GM23338 (cell line): ENCODE measurements at regions not wholly inside any gene's neighbourhood (a gene's known extent, or its start where the extent isn't known, plus 50 kb on each side); places are given as distances from the start of the nearest gene placed in this dataset.

Experiments used
- ATAC-seq: fragments of 200-7000 bp; cut with Tn5 transposase; 3 replicates; pipeline ENCODE4 v1.9.1; 2020
- DNase-seq: peaks from one replicate; pipeline ENCODE4 v3.0.0-alpha.2; 2015; ENCODE audit warnings: low spot score
- H2AFZ ChIP-seq: fragments of 200-600 bp; sonication (generic); 2 replicates; pipeline ENCODE4 v1.8.0; 2016; ENCODE audit warnings: antibody characterized with exemption, mild to moderate bottlenecking, moderate library complexity
- H3F3A ChIP-seq: fragments of 200-600 bp; sonication (generic); replicated peaks from 2 replicates; pipeline ENCODE4 v1.8.0; 2017; ENCODE audit warnings: antibody characterized with exemption, mixed run types, low read depth
- H3K27ac ChIP-seq: fragments of 200-600 bp; sonication (generic); 2 replicates; pipeline ENCODE4 v1.6.1; 2016; ENCODE audit warnings: low read depth
- H3K27me3 ChIP-seq: fragments of 200-600 bp; sonication (generic); 2 replicates; pipeline ENCODE4 v1.8.0; 2016; ENCODE audit warnings: mild to moderate bottlenecking, mixed run types, moderate library complexity; ENCODE audit not compliant: insufficient read depth
- H3K36me3 ChIP-seq: fragments of 200-600 bp; sonication (generic); 2 replicates; pipeline ENCODE4 v1.8.0; 2016; ENCODE audit warnings: mild to moderate bottlenecking; ENCODE audit not compliant: insufficient read depth
- H3K4me1 ChIP-seq: fragments of 200-600 bp; sonication (generic); 2 replicates; pipeline ENCODE4 v1.8.0; 2016; ENCODE audit warnings: mild to moderate bottlenecking, moderate library complexity; ENCODE audit not compliant: insufficient read depth
- H3K4me2 ChIP-seq: fragments of 200-600 bp; sonication (generic); 2 replicates; pipeline ENCODE4 v1.7.1; 2017; ENCODE audit warnings: mixed run types
- H3K4me3 ChIP-seq: fragments of 200-600 bp; sonication (generic); 2 replicates; pipeline ENCODE4 v1.6.1; 2016; ENCODE audit warnings: mixed run types
- H3K79me2 ChIP-seq: fragments of 200-600 bp; sonication (generic); replicated peaks from 2 replicates; pipeline ENCODE4 v1.8.0; 2017; ENCODE audit warnings: mild to moderate bottlenecking; ENCODE audit not compliant: insufficient read depth
- H3K9me2 ChIP-seq: fragments of 200-600 bp; sonication (generic); 2 replicates; pipeline ENCODE4 v1.8.0; 2017; ENCODE audit not compliant: insufficient read depth
- H4K20me1 ChIP-seq: fragments of 200-600 bp; sonication (generic); replicated peaks from 2 replicates; pipeline ENCODE4 v1.8.0; 2017; ENCODE audit warnings: mild to moderate bottlenecking; ENCODE audit not compliant: insufficient read depth
- H3K27ac Mint-ChIP-seq: 2 replicates; pipeline ENCODE4 v1.8.0; 2020; ENCODE audit warnings: inconsistent platforms, mild to moderate bottlenecking, moderate library complexity, mixed read lengths
- H3K27me3 Mint-ChIP-seq: 3 replicates; pipeline ENCODE4 v1.8.0; 2022; ENCODE audit warnings: low read depth, mild to moderate bottlenecking, moderate library complexity, mixed read lengths, inconsistent platforms; ENCODE audit not compliant: insufficient read depth, poor library complexity
- H3K36me3 Mint-ChIP-seq: 3 replicates; pipeline ENCODE4 v1.8.0; 2021; ENCODE audit warnings: low read depth, mild to moderate bottlenecking, inconsistent platforms, moderate library complexity, mixed read lengths
- H3K4me1 Mint-ChIP-seq: 3 replicates; pipeline ENCODE4 v1.8.0; 2020; ENCODE audit warnings: mild to moderate bottlenecking, inconsistent platforms, mixed read lengths
- H3K4me3 Mint-ChIP-seq: 3 replicates; pipeline ENCODE4 v1.8.0; 2021; ENCODE audit warnings: moderate library complexity, mild to moderate bottlenecking, inconsistent platforms, mixed read lengths
- H3K9me3 Mint-ChIP-seq: 3 replicates; pipeline ENCODE4 v1.8.0; 2020; ENCODE audit warnings: moderate library complexity, mild to moderate bottlenecking, inconsistent platforms, mixed read lengths
- CREB1 ChIP-seq: fragments of 250-450 bp; sonication (Bioruptor Pico); IDR thresholded peaks from 2 replicates; pipeline ENCODE4 v1.5.0; 2020; ENCODE audit warnings: low read depth, mild to moderate bottlenecking, moderate library complexity
- ETS1 ChIP-seq: IDR thresholded peaks from 2 replicates; pipeline ENCODE4 v1.6.1; 2016; ENCODE audit warnings: antibody characterized with exemption
- EZH2 ChIP-seq: fragments of 200-600 bp; sonication (generic); IDR thresholded peaks from one replicate; pipeline ENCODE4 v1.8.0; 2017; ENCODE audit warnings: antibody characterized with exemption, mild to moderate bottlenecking, low read depth; ENCODE audit not compliant: unreplicated experiment
- EZH2phosphoT487 ChIP-seq: fragments of 200-600 bp; sonication (generic); IDR thresholded peaks from one replicate; pipeline ENCODE4 v1.8.1; 2018; ENCODE audit warnings: antibody characterized with exemption; ENCODE audit not compliant: unreplicated experiment
- JUNB ChIP-seq: IDR thresholded peaks from one replicate; pipeline ENCODE4 v1.6.1; 2016; ENCODE audit warnings: antibody characterized with exemption; ENCODE audit not compliant: unreplicated experiment
- NANOG ChIP-seq: IDR thresholded peaks from 2 replicates; pipeline ENCODE4 v1.6.1; 2016; ENCODE audit warnings: antibody characterized with exemption, borderline replicate concordance
- POLR2AphosphoS5 ChIP-seq: IDR thresholded peaks from 2 replicates; pipeline ENCODE4 v1.6.1; 2016; ENCODE audit warnings: antibody characterized with exemption, low read depth
- STAT1 ChIP-seq: IDR thresholded peaks from one replicate; pipeline ENCODE4 v1.6.1; 2016; ENCODE audit warnings: antibody characterized with exemption; ENCODE audit not compliant: unreplicated experiment
- ZNF114 ChIP-seq: fragments of 250-450 bp; sonication (Bioruptor Pico); IDR thresholded peaks from 2 replicates; pipeline ENCODE4 v1.5.0; 2020; ENCODE audit warnings: mild to moderate bottlenecking, moderate library complexity
- ZNF331 ChIP-seq: fragments of 250-450 bp; sonication (Bioruptor Pico); IDR thresholded peaks from 2 replicates; pipeline ENCODE4 v1.5.0; 2020; ENCODE audit warnings: low read depth, mild to moderate bottlenecking, moderate library complexity
- ZNF462 ChIP-seq: fragments of 250-450 bp; sonication (Bioruptor Pico); IDR thresholded peaks from 2 replicates; pipeline ENCODE4 v1.5.0; 2020; ENCODE audit warnings: mild to moderate bottlenecking, moderate library complexity
- TF ChIP-seq, protein P1 (sequence below), 2 experiments: fragments of 200-600 bp in 1 of 2; sonication (generic) in 1 of 2; conservative IDR thresholded peaks; 2 replicates each; pipeline versions ENCODE4 v1.5.1 to v1.6.1; 2016 to 2017; ENCODE audit warnings: antibody characterized with exemption in 2 of 2, low read depth in 2 of 2, mild to moderate bottlenecking in 2 of 2, moderate library complexity in 1 of 2
- TF ChIP-seq, protein P2 (sequence below): IDR thresholded peaks from one replicate; pipeline ENCODE4 v1.6.1; 2018; ENCODE audit warnings: antibody characterized with exemption; ENCODE audit not compliant: unreplicated experiment

- no peak overlapping the region for H3K4me2 ChIP-seq
- H3K9me2 ChIP-seq, result no peaks in the 10 kb centered on the region
- H2AFZ ChIP-seq, result no peak overlapping the region
- DNase-seq (no peak), ATAC-seq (no peak)
- peaks cover 6% of the 10 kb centered on the region for H3K4me1 ChIP-seq
- H3K27me3 Mint-ChIP-seq, result no peaks in the 10 kb centered on the region
- H3K9me3 Mint-ChIP-seq, result no peaks in the 10 kb centered on the region
- no peaks in the 10 kb centered on the region for H3K79me2 ChIP-seq
- H3K4me3 Mint-ChIP-seq, result no peak overlapping the region
- peaks cover 12% of the 10 kb centered on the region for H3K4me1 Mint-ChIP-seq
- no peaks in the 10 kb centered on the region for H4K20me1 ChIP-seq
- no peak for TF ChIP-seq CREB1
- TF ChIP-seq EZH2, result no peak
- TF ChIP-seq ZNF114 (CRISPR knock-in tag), result no peak
- TF ChIP-seq ZNF462 (CRISPR knock-in tag), result no peak
- TF ChIP-seq STAT1, result no peak
- TF ChIP-seq, protein P1, sequence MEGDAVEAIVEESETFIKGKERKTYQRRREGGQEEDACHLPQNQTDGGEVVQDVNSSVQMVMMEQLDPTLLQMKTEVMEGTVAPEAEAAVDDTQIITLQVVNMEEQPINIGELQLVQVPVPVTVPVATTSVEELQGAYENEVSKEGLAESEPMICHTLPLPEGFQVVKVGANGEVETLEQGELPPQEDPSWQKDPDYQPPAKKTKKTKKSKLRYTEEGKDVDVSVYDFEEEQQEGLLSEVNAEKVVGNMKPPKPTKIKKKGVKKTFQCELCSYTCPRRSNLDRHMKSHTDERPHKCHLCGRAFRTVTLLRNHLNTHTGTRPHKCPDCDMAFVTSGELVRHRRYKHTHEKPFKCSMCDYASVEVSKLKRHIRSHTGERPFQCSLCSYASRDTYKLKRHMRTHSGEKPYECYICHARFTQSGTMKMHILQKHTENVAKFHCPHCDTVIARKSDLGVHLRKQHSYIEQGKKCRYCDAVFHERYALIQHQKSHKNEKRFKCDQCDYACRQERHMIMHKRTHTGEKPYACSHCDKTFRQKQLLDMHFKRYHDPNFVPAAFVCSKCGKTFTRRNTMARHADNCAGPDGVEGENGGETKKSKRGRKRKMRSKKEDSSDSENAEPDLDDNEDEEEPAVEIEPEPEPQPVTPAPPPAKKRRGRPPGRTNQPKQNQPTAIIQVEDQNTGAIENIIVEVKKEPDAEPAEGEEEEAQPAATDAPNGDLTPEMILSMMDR (conservative IDR thresholded peaks at IDR 0.05; ENCODE audit: low read depth in 2 of 2), result no peak
- TF ChIP-seq, protein P2, sequence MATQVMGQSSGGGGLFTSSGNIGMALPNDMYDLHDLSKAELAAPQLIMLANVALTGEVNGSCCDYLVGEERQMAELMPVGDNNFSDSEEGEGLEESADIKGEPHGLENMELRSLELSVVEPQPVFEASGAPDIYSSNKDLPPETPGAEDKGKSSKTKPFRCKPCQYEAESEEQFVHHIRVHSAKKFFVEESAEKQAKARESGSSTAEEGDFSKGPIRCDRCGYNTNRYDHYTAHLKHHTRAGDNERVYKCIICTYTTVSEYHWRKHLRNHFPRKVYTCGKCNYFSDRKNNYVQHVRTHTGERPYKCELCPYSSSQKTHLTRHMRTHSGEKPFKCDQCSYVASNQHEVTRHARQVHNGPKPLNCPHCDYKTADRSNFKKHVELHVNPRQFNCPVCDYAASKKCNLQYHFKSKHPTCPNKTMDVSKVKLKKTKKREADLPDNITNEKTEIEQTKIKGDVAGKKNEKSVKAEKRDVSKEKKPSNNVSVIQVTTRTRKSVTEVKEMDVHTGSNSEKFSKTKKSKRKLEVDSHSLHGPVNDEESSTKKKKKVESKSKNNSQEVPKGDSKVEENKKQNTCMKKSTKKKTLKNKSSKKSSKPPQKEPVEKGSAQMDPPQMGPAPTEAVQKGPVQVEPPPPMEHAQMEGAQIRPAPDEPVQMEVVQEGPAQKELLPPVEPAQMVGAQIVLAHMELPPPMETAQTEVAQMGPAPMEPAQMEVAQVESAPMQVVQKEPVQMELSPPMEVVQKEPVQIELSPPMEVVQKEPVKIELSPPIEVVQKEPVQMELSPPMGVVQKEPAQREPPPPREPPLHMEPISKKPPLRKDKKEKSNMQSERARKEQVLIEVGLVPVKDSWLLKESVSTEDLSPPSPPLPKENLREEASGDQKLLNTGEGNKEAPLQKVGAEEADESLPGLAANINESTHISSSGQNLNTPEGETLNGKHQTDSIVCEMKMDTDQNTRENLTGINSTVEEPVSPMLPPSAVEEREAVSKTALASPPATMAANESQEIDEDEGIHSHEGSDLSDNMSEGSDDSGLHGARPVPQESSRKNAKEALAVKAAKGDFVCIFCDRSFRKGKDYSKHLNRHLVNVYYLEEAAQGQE, result no peak
- no peak for TF ChIP-seq EZH2phosphoT487
- no peak for TF ChIP-seq JUNB
- no peak for TF ChIP-seq ZNF331 (CRISPR knock-in tag)
- TF ChIP-seq NANOG, result no peak
- no peak for TF ChIP-seq ETS1
- no peak for TF ChIP-seq POLR2AphosphoS5
- no peaks in the 10 kb centered on the region for H3K27me3 ChIP-seq
- H3K27ac Mint-ChIP-seq, result no peak overlapping the region
- H3F3A ChIP-seq, result no peaks in the 10 kb centered on the region
- H3K4me3 ChIP-seq, result no peak overlapping the region
- no peaks in the 10 kb centered on the region for H3K36me3 Mint-ChIP-seq
- H3K36me3 ChIP-seq, result no peaks in the 10 kb centered on the region
- H3K27ac ChIP-seq, result no peak overlapping the region
Measured at GRCh38 chr11:112650527-112650926, 310.7 kb upstream of the NCAM1 start.
